ENCODE measurements at regions not wholly inside any gene's neighbourhood (a gene's known extent, or its start where the extent isn't known, plus 50 kb on each side); places are given as distances from the start of the nearest gene placed in this dataset.

- Histone ChIP-seq H2AFZ (ENCODE audit: low read depth, low read length) (no peak overlapping the region), H3K27me3 (ENCODE audit: control insufficient read depth in 2 of 2, insufficient read depth in 2 of 2, low read length in 2 of 2) (no peaks in the 10 kb centered on the region), H3K36me3 (ENCODE audit: control insufficient read depth in 2 of 2, extremely low read depth in 1 of 2, insufficient read depth in 2 of 2, low read length in 2 of 2) (no peaks in the 10 kb centered on the region), H3K27ac (ENCODE audit: insufficient read depth, low read depth, low read length) (no peak overlapping the region), H3K79me2 (ENCODE audit: control insufficient read depth, insufficient read depth, low read length) (no peaks in the 10 kb centered on the region), H4K20me1 (replicated peaks; ENCODE audit: control insufficient read depth, extremely low read depth, insufficient read depth, low read length) (no peaks in the 10 kb centered on the region), H3K9me1 (replicated peaks; ENCODE audit: control insufficient read depth, extremely low read depth, insufficient read depth, low read length) (no peaks in the 10 kb centered on the region), H3K4me1 (ENCODE audit: control insufficient read depth, extremely low read depth, insufficient read depth, low read length) (no peaks in the 10 kb centered on the region), H3K4me3 (replicated peaks in 1 of 3; ENCODE audit: insufficient read depth in 1 of 3, low read depth in 1 of 3, low read length in 3 of 3) (no peak overlapping the region), H3K4me2 (ENCODE audit: insufficient read depth, low read length) (no peak overlapping the region), H3K9me3 (replicated peaks; ENCODE audit: control insufficient read depth, insufficient read depth, low read length) (no peaks in the 10 kb centered on the region), H3K9ac (replicated peaks; ENCODE audit: extremely low read depth, insufficient read depth, low read length) (no peak overlapping the region)
- no peak for FAIRE-seq
- no TSS peak for BruUV-seq (replicated peaks)
- intact Hi-C loops (cut with micrococcal nuclease) = loop anchor here (5.0 kb wide), 1 partner anchor 134 kb away; no protein-coding TSS in a partner anchor
- TF ChIP-seq GATA2 (IDR thresholded peaks at IDR 0.05; ENCODE audit: insufficient read depth, insufficient read length, low read depth, low read length) (no peak), JUN (IDR thresholded peaks at IDR 0.05; ENCODE audit: borderline replicate concordance, insufficient read depth, insufficient read length, low read depth) (no peak), MAX (IDR thresholded peaks at IDR 0.05; ENCODE audit: insufficient read depth, insufficient read length) (no peak), POLR2AphosphoS5 (IDR thresholded peaks at IDR 0.05; ENCODE audit: insufficient read depth, low read depth, low read length) (no peak), POLR2A (IDR thresholded peaks at IDR 0.05; ENCODE audit: low read depth, low read length) (no peak), CTCF (IDR thresholded peaks at IDR 0.05; ENCODE audit: extremely low read depth in 1 of 2, insufficient read depth in 1 of 2, low read depth in 1 of 2, low read length in 2 of 2) (no peak), MYC (IDR thresholded peaks at IDR 0.05; ENCODE audit: low read depth, low read length) (no peak), EZH2 (IDR thresholded peaks at IDR 0.05; ENCODE audit: borderline replicate concordance, low read depth, low read length, severe bottlenecking) (no peak), FOS (IDR thresholded peaks at IDR 0.05; ENCODE audit: borderline replicate concordance, insufficient read depth, low read length) (no peak)
- CTCF ChIA-PET = interaction anchor here (1.2 to 1.5 kb wide), 2 partner anchors 110 to 271 kb away, joined by 3 to 6 read pairs; no protein-coding TSS in a partner anchor
- peak; percentile 43 for DNase-seq (ENCODE audit: low read depth, low spot score)
- dilution Hi-C loops (cut with MboI; ENCODE audit: extremely low pct_ligation_motif_present, low sequenced_read_pairs) = no loop called here
- POLR2A ChIA-PET = no interaction called here
Measured at GRCh38 chr4:185911556-185912064, 99.6 kb upstream of the SORBS2 start.
